Activated naive CD8-positive, alpha-beta T cell treated with anti-CD3 and anti-CD28 coated beads, Interleukin-2, amount 10 ng/mL, durations not matched to agents 7 days and 5 days (primary cell): ENCODE measurements at regions not wholly inside any gene's neighbourhood (a gene's known extent, or its start where the extent isn't known, plus 50 kb on each side); places are given as distances from the start of the nearest gene placed in this dataset.

ENCODE experiments used
- ATAC-seq: fragments of 150-1000 bp; cut with Tn5 transposase; one replicate; pipeline ENCODE4 v1.10.0; 2021; ENCODE audit warnings: low read depth, moderate library complexity
- POLR2A ChIA-PET: fragments of 350-600 bp; sonication (Branson Sonifier 250); formaldehyde crosslinking; loops from one replicate; lab custom pipeline; 2021; ENCODE audit warnings: antibody characterized with exemption; lab: Charles Lee
- DNase-seq: peaks from one replicate; pipeline ENCODE4 v3.0.0; 2021
- H3K27ac Mint-ChIP-seq: one replicate; pipeline ENCODE4 v1.8.0; 2022; ENCODE audit warnings: mild to moderate bottlenecking, mixed read lengths
- H3K27me3 Mint-ChIP-seq: one replicate; pipeline ENCODE4 v1.8.0; 2022; ENCODE audit warnings: mild to moderate bottlenecking, moderate library complexity, mixed read lengths
- H3K36me3 Mint-ChIP-seq: one replicate; pipeline ENCODE4 v1.8.0; 2021; ENCODE audit warnings: mild to moderate bottlenecking, mixed read lengths
- H3K4me1 Mint-ChIP-seq: one replicate; pipeline ENCODE4 v1.8.0; 2021; ENCODE audit warnings: mixed read lengths
- H3K4me3 Mint-ChIP-seq: one replicate; pipeline ENCODE4 v1.8.0; 2022; ENCODE audit warnings: mild to moderate bottlenecking, moderate library complexity, mixed read lengths
- H3K9me3 Mint-ChIP-seq: one replicate; pipeline ENCODE4 v1.8.0; 2021; ENCODE audit warnings: mixed read lengths

GRCh38 chr20:43863821-43864544 is 50.7 kb upstream of the TOX2 start:
- H3K27ac Mint-ChIP-seq, result no peak overlapping the region
- H3K4me3 Mint-ChIP-seq, result no peak overlapping the region
- DNase-seq (no peak), ATAC-seq (no peak)
- H3K4me1 Mint-ChIP-seq, result no peaks in the 10 kb centered on the region
- POLR2A ChIA-PET, result no interaction called here
- H3K36me3 Mint-ChIP-seq, result no peaks in the 10 kb centered on the region
- H3K27me3 Mint-ChIP-seq, result peaks cover 31% of the 10 kb centered on the region
- H3K9me3 Mint-ChIP-seq, result no peaks in the 10 kb centered on the region

GRCh38 chr20:43863330-43863729 is 51.3 kb upstream of the TOX2 start:
- ATAC-seq, result no peak
- H3K27ac Mint-ChIP-seq, result no peak overlapping the region
- no peaks in the 10 kb centered on the region for H3K36me3 Mint-ChIP-seq
- H3K27me3 Mint-ChIP-seq, result peaks cover 30% of the 10 kb centered on the region
- no peaks in the 10 kb centered on the region for H3K9me3 Mint-ChIP-seq
- no peak for DNase-seq
- POLR2A ChIA-PET, result no interaction called here
- no peaks in the 10 kb centered on the region for H3K4me1 Mint-ChIP-seq
- H3K4me3 Mint-ChIP-seq, result no peak overlapping the region

GRCh38 chr20:43862438-43862837 is 52.2 kb upstream of the TOX2 start:
- no peak overlapping the region for H3K4me3 Mint-ChIP-seq
- POLR2A ChIA-PET, result no interaction called here
- H3K9me3 Mint-ChIP-seq, result no peaks in the 10 kb centered on the region
- ATAC-seq (no peak), DNase-seq (no peak)
- no peaks in the 10 kb centered on the region for H3K36me3 Mint-ChIP-seq
- H3K27me3 Mint-ChIP-seq, result peaks cover 38% of the 10 kb centered on the region
- no peak overlapping the region for H3K27ac Mint-ChIP-seq
- no peaks in the 10 kb centered on the region for H3K4me1 Mint-ChIP-seq

- POLR2A ChIA-PET, result no interaction called here
- Mint-ChIP-seq H3K36me3 (peaks cover 4% of the 10 kb centered on the region), H3K9me3 (peaks cover 2% of the 10 kb centered on the region), H3K27ac (no peak overlapping the region), H3K4me3 (no peak overlapping the region), H3K4me1 (no peaks in the 10 kb centered on the region), H3K27me3 (peaks cover 48% of the 10 kb centered on the region)
- ATAC-seq, result no peak
- no peak for DNase-seq
These were observed 54.7 kb upstream of the TOX2 start for GRCh38 chr20:43859994-43860393.

- Mint-ChIP-seq H3K4me3 (no peak overlapping the region), H3K9me3 (peaks cover 2% of the 10 kb centered on the region), H3K4me1 (no peaks in the 10 kb centered on the region), H3K27ac (no peak overlapping the region), H3K36me3 (peaks cover 4% of the 10 kb centered on the region), H3K27me3 (peaks cover 41% of the 10 kb centered on the region)
- POLR2A ChIA-PET, result no interaction called here
- no peak for DNase-seq
- ATAC-seq, result no peak
These were observed 56.7 kb upstream of the TOX2 start for GRCh38 chr20:43857932-43858331.

GRCh38 chr20:43857127-43857526 is 57.5 kb upstream of the TOX2 start:
- peaks cover 36% of the 10 kb centered on the region for H3K27me3 Mint-ChIP-seq
- H3K4me1 Mint-ChIP-seq, result no peaks in the 10 kb centered on the region
- H3K36me3 Mint-ChIP-seq, result peaks cover 4% of the 10 kb centered on the region
- POLR2A ChIA-PET, result no interaction called here
- ATAC-seq (no peak), DNase-seq (no peak)
- no peak overlapping the region for H3K27ac Mint-ChIP-seq
- H3K4me3 Mint-ChIP-seq, result no peak overlapping the region
- peaks cover 2% of the 10 kb centered on the region for H3K9me3 Mint-ChIP-seq

- POLR2A ChIA-PET, result no interaction called here
- H3K27ac Mint-ChIP-seq, result no peak overlapping the region
- DNase-seq (no peak), ATAC-seq (no peak)
- no peak overlapping the region for H3K4me3 Mint-ChIP-seq
- no peaks in the 10 kb centered on the region for H3K4me1 Mint-ChIP-seq
- H3K36me3 Mint-ChIP-seq, result peaks cover 4% of the 10 kb centered on the region
- peaks cover 33% of the 10 kb centered on the region for H3K27me3 Mint-ChIP-seq
- H3K9me3 Mint-ChIP-seq, result peaks cover 2% of the 10 kb centered on the region
These were observed 58.8 kb upstream of the TOX2 start for GRCh38 chr20:43855803-43856202.

- Mint-ChIP-seq H3K4me3 (no peak overlapping the region), H3K4me1 (no peaks in the 10 kb centered on the region), H3K27me3 (peaks cover 19% of the 10 kb centered on the region), H3K36me3 (peaks cover 4% of the 10 kb centered on the region), H3K9me3 (peaks cover 2% of the 10 kb centered on the region), H3K27ac (no peak overlapping the region)
- POLR2A ChIA-PET, result no interaction called here
- no peak for DNase-seq
- no peak for ATAC-seq
These were observed 60.7 kb upstream of the TOX2 start for GRCh38 chr20:43853918-43854317.

GRCh38 chr20:43853174-43853803 is 61.4 kb upstream of the TOX2 start:
- Mint-ChIP-seq H3K27ac (no peak overlapping the region), H3K36me3 (peaks cover 4% of the 10 kb centered on the region), H3K27me3 (peaks cover 18% of the 10 kb centered on the region), H3K4me3 (no peak overlapping the region), H3K4me1 (no peaks in the 10 kb centered on the region), H3K9me3 (peaks cover 2% of the 10 kb centered on the region)
- no peak for DNase-seq
- no peak for ATAC-seq
- POLR2A ChIA-PET, result no interaction called here

- POLR2A ChIA-PET, result no interaction called here
- H3K36me3 Mint-ChIP-seq, result no peaks in the 10 kb centered on the region
- no peak overlapping the region for H3K27ac Mint-ChIP-seq
- H3K4me3 Mint-ChIP-seq, result no peak overlapping the region
- H3K4me1 Mint-ChIP-seq, result peaks cover 18% of the 10 kb centered on the region
- peaks cover 7% of the 10 kb centered on the region for H3K27me3 Mint-ChIP-seq
- ATAC-seq (no peak), DNase-seq (no peak)
- H3K9me3 Mint-ChIP-seq, result no peaks in the 10 kb centered on the region
These were observed 65.0 kb upstream of the TOX2 start for GRCh38 chr20:43849496-43850186.

GRCh38 chr20:43846516-43846905 is 68.1 kb upstream of the TOX2 start:
- POLR2A ChIA-PET, result no interaction called here
- Mint-ChIP-seq H3K27me3 (peaks cover 7% of the 10 kb centered on the region), H3K36me3 (no peaks in the 10 kb centered on the region), H3K4me3 (no peak overlapping the region), H3K9me3 (no peaks in the 10 kb centered on the region), H3K27ac (no peak overlapping the region), H3K4me1 (peaks cover 22% of the 10 kb centered on the region)
- DNase-seq (no peak), ATAC-seq (no peak)

- no peak overlapping the region for H3K4me3 Mint-ChIP-seq
- H3K9me3 Mint-ChIP-seq, result no peaks in the 10 kb centered on the region
- POLR2A ChIA-PET, result no interaction called here
- H3K27me3 Mint-ChIP-seq, result peaks cover 7% of the 10 kb centered on the region
- no peaks in the 10 kb centered on the region for H3K36me3 Mint-ChIP-seq
- ATAC-seq, result no peak
- DNase-seq, result no peak
- H3K4me1 Mint-ChIP-seq, result peaks cover 30% of the 10 kb centered on the region
- H3K27ac Mint-ChIP-seq, result no peak overlapping the region
These were observed 69.7 kb upstream of the TOX2 start for GRCh38 chr20:43844778-43845614.

- peaks cover 37% of the 10 kb centered on the region for H3K4me1 Mint-ChIP-seq
- POLR2A ChIA-PET, result no interaction called here
- ATAC-seq (no peak), DNase-seq (no peak)
- no peaks in the 10 kb centered on the region for H3K36me3 Mint-ChIP-seq
- H3K27me3 Mint-ChIP-seq, result peaks cover 7% of the 10 kb centered on the region
- no peak overlapping the region for H3K27ac Mint-ChIP-seq
- H3K4me3 Mint-ChIP-seq, result no peak overlapping the region
- H3K9me3 Mint-ChIP-seq, result no peaks in the 10 kb centered on the region
These were observed 70.5 kb upstream of the TOX2 start for GRCh38 chr20:43843965-43844660.
